ENCODE measurements at regions not wholly inside any gene's neighbourhood (a gene's known extent, or its start where the extent isn't known, plus 50 kb on each side); places are given as distances from the start of the nearest gene placed in this dataset.
"Not testable (repeated sequence)": the region's sequence is repeated elsewhere in the genome, so short reads cannot be mapped to it uniquely, and the experiment has no call there.

- not testable (repeated sequence) for H3K9ac ChIP-seq; H3K4me1 ChIP-seq; H3K27ac ChIP-seq; H3K4me3 Mint-ChIP-seq; H3K27me3 Mint-ChIP-seq (ENCODE audit: insufficient read depth, low read depth); H3K4me1 Mint-ChIP-seq; H3K9me3 Mint-ChIP-seq; H3K36me3 ChIP-seq; H3K36me3 Mint-ChIP-seq; H3K9me3 ChIP-seq (ENCODE audit: low read depth); H3K4me2 ChIP-seq; H3K79me2 ChIP-seq (ENCODE audit: low read depth); H3F3A ChIP-seq (ENCODE audit: low read depth); H3K4me3 ChIP-seq; H3K27ac Mint-ChIP-seq; H2AFZ ChIP-seq (replicated peaks); H4K20me1 ChIP-seq (ENCODE audit: low read depth)
- H3K27me3 ChIP-seq: peaks cover 29% of the 10 kb centered on the region
- peak; percentile 21 for DNase-seq (ENCODE audit: low spot score)
Observed at GRCh38 chr7:153747969-153748368, 304.2 kb upstream of the DPP6 start.

GRCh38 chr7:153748885-153749284 is 303.3 kb upstream of the DPP6 start:
- not testable (repeated sequence) for H3K36me3 Mint-ChIP-seq; H4K20me1 ChIP-seq (ENCODE audit: low read depth); H3K27ac ChIP-seq; H3F3A ChIP-seq (ENCODE audit: low read depth); H3K27me3 Mint-ChIP-seq (ENCODE audit: insufficient read depth, low read depth); H3K4me1 Mint-ChIP-seq; H3K27ac Mint-ChIP-seq; H3K9me3 Mint-ChIP-seq; H3K4me1 ChIP-seq; H2AFZ ChIP-seq (replicated peaks); H3K9me3 ChIP-seq (ENCODE audit: low read depth); H3K36me3 ChIP-seq; H3K79me2 ChIP-seq (ENCODE audit: low read depth); H3K9ac ChIP-seq
- H3K4me3 ChIP-seq: peak overlapping the region; percentile 24
- peak; percentile 52 for TF ChIP-seq EZH2 (IDR thresholded peaks at IDR 0.05)
- H3K4me2 ChIP-seq: peak overlapping the region; percentile 63
- H3K27me3 ChIP-seq: peaks cover 29% of the 10 kb centered on the region
- peak overlapping the region; percentile 75 for H3K4me3 Mint-ChIP-seq
- DNase-seq (ENCODE audit: low spot score): peak; percentile 6

GRCh38 chr7:153765869-153766268 is 286.3 kb upstream of the DPP6 start:
- not testable (repeated sequence) for H3K9ac ChIP-seq; H3K79me2 ChIP-seq (ENCODE audit: low read depth); H3K9me3 ChIP-seq (ENCODE audit: low read depth); DNase-seq (ENCODE audit: low spot score); H3K27ac Mint-ChIP-seq; H3K4me3 ChIP-seq; H3K27me3 Mint-ChIP-seq (ENCODE audit: insufficient read depth, low read depth); H3K27ac ChIP-seq; H3K36me3 ChIP-seq; H2AFZ ChIP-seq (replicated peaks); H3K4me2 ChIP-seq; H3K4me1 ChIP-seq; H3K9me3 Mint-ChIP-seq; H3K4me3 Mint-ChIP-seq; H4K20me1 ChIP-seq (ENCODE audit: low read depth); H3K27me3 ChIP-seq; H3F3A ChIP-seq (ENCODE audit: low read depth); H3K36me3 Mint-ChIP-seq; H3K4me1 Mint-ChIP-seq

GRCh38 chr7:153766926-153767325 is 285.3 kb upstream of the DPP6 start:
- not testable (repeated sequence) for H3K27ac Mint-ChIP-seq; H3K79me2 ChIP-seq (ENCODE audit: low read depth); H3K4me1 Mint-ChIP-seq; H4K20me1 ChIP-seq (ENCODE audit: low read depth); H3K27me3 ChIP-seq; H3K4me2 ChIP-seq; H3K9me3 Mint-ChIP-seq; H3K4me3 Mint-ChIP-seq; H3F3A ChIP-seq (ENCODE audit: low read depth); DNase-seq (ENCODE audit: low spot score); H3K9ac ChIP-seq; H3K4me1 ChIP-seq; H3K9me3 ChIP-seq (ENCODE audit: low read depth); H3K27ac ChIP-seq; H3K36me3 ChIP-seq; H3K36me3 Mint-ChIP-seq; H3K4me3 ChIP-seq; H2AFZ ChIP-seq (replicated peaks); H3K27me3 Mint-ChIP-seq (ENCODE audit: insufficient read depth, low read depth)

GRCh38 chr7:153772966-153773365 is 279.2 kb upstream of the DPP6 start:
- no peaks in the 10 kb centered on the region for H3K36me3 Mint-ChIP-seq
- Histone ChIP-seq H3K79me2 (ENCODE audit: low read depth) (no peaks in the 10 kb centered on the region), H3F3A (ENCODE audit: low read depth) (no peaks in the 10 kb centered on the region), H3K4me1 (no peaks in the 10 kb centered on the region), H2AFZ (replicated peaks) (no peak overlapping the region), H3K27ac (no peak overlapping the region), H3K4me2 (no peak overlapping the region), H3K36me3 (no peaks in the 10 kb centered on the region), H4K20me1 (ENCODE audit: low read depth) (no peaks in the 10 kb centered on the region), H3K9me3 (ENCODE audit: low read depth) (no peaks in the 10 kb centered on the region), H3K9ac (no peak overlapping the region), H3K27me3 (no peaks in the 10 kb centered on the region), H3K4me3 (no peak overlapping the region)
- H3K27ac Mint-ChIP-seq: no peak overlapping the region
- DNase-seq (ENCODE audit: low spot score): no peak
- H3K4me1 Mint-ChIP-seq: no peaks in the 10 kb centered on the region
- H3K9me3 Mint-ChIP-seq: peaks cover 3% of the 10 kb centered on the region
- H3K4me3 Mint-ChIP-seq: no peak overlapping the region
- H3K27me3 Mint-ChIP-seq (ENCODE audit: insufficient read depth, low read depth): no peaks in the 10 kb centered on the region
- TF ChIP-seq CTCF (IDR thresholded peaks at IDR 0.05) (no peak), EZH2phosphoT487 (IDR thresholded peaks at IDR 0.05) (no peak), EZH2 (IDR thresholded peaks at IDR 0.05) (no peak)

GRCh38 chr7:153776940-153777339 is 275.3 kb upstream of the DPP6 start:
- not testable (repeated sequence) for H3K4me3 Mint-ChIP-seq; H3K36me3 Mint-ChIP-seq; H3K27me3 Mint-ChIP-seq (ENCODE audit: insufficient read depth, low read depth)

GRCh38 chr7:153797363-153797762 is 254.8 kb upstream of the DPP6 start:
- not testable (repeated sequence) for H3K4me3 ChIP-seq; H3K36me3 ChIP-seq; H3K36me3 Mint-ChIP-seq; H3K4me1 Mint-ChIP-seq; H3K4me2 ChIP-seq; H3K79me2 ChIP-seq (ENCODE audit: low read depth); H3K27me3 ChIP-seq; H4K20me1 ChIP-seq (ENCODE audit: low read depth); H3K27me3 Mint-ChIP-seq (ENCODE audit: insufficient read depth, low read depth); H3K9me3 Mint-ChIP-seq; H2AFZ ChIP-seq (replicated peaks); H3K9me3 ChIP-seq (ENCODE audit: low read depth); H3F3A ChIP-seq (ENCODE audit: low read depth); H3K27ac ChIP-seq; H3K4me1 ChIP-seq; H3K27ac Mint-ChIP-seq; H3K4me3 Mint-ChIP-seq; DNase-seq (ENCODE audit: low spot score); H3K9ac ChIP-seq

More at GRCh38 chr7:153776940-153777339, 275.3 kb upstream of the DPP6 start:
- not testable (repeated sequence) for H3K9me3 ChIP-seq (ENCODE audit: low read depth); H3K27me3 ChIP-seq; H4K20me1 ChIP-seq (ENCODE audit: low read depth); H3K27ac ChIP-seq; H3K36me3 ChIP-seq; H3K4me3 ChIP-seq; H3K4me1 Mint-ChIP-seq; H3K4me1 ChIP-seq; H3K79me2 ChIP-seq (ENCODE audit: low read depth); DNase-seq (ENCODE audit: low spot score); H3K27ac Mint-ChIP-seq; H3F3A ChIP-seq (ENCODE audit: low read depth); H3K9ac ChIP-seq; H3K9me3 Mint-ChIP-seq; H2AFZ ChIP-seq (replicated peaks); H3K4me2 ChIP-seq

All from neural progenitor cell (in vitro differentiated cells).